ENCODE measurements at regions not wholly inside any gene's neighbourhood (a gene's known extent, or its start where the extent isn't known, plus 50 kb on each side); places are given as distances from the start of the nearest gene placed in this dataset.

DNA sequence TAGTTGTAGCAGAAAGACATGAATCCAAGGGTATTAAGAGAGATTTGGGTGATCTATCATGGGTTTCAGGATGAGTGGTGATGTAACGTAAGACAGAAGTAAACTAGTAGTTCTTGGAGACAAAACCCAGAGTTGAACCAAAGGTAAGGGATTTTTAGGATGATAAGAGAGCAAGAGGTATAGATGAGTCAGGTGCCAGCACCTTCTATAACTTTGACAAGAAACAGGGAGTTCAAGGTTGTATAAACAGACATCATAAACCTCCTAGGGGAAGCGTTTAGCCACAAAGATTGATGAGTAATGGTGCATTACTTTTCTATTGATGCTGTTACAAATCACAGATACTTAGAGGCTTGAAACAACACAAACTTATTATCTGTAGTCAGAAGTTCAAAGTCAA, 447.3 kb upstream of the ARHGEF26 start:
- TF ChIP-seq, protein P1, sequence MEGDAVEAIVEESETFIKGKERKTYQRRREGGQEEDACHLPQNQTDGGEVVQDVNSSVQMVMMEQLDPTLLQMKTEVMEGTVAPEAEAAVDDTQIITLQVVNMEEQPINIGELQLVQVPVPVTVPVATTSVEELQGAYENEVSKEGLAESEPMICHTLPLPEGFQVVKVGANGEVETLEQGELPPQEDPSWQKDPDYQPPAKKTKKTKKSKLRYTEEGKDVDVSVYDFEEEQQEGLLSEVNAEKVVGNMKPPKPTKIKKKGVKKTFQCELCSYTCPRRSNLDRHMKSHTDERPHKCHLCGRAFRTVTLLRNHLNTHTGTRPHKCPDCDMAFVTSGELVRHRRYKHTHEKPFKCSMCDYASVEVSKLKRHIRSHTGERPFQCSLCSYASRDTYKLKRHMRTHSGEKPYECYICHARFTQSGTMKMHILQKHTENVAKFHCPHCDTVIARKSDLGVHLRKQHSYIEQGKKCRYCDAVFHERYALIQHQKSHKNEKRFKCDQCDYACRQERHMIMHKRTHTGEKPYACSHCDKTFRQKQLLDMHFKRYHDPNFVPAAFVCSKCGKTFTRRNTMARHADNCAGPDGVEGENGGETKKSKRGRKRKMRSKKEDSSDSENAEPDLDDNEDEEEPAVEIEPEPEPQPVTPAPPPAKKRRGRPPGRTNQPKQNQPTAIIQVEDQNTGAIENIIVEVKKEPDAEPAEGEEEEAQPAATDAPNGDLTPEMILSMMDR (optimal IDR thresholded peaks at IDR 0.05 in 1 of 3, IDR thresholded peaks at IDR 0.05 in 1 of 3, conservative IDR thresholded peaks at IDR 0.05 in 1 of 3; ENCODE audit: extremely low read depth in 1 of 3, insufficient read depth in 2 of 3, low read length in 3 of 3), result no peak
- no peak for TF ChIP-seq EZH2 (IDR thresholded peaks at IDR 0.05; ENCODE audit: low read length)
